Hepatocyte (in vitro differentiated cells): ENCODE measurements at regions not wholly inside any gene's neighbourhood (a gene's known extent, or its start where the extent isn't known, plus 50 kb on each side); places are given as distances from the start of the nearest gene placed in this dataset.

Experiments
- CTCF ChIP-seq: fragments of 200-600 bp; sonication (generic); IDR thresholded peaks from 2 replicates; pipeline ENCODE4 v1.5.1; 2016; ENCODE audit warnings: antibody characterized with exemption, mild to moderate bottlenecking; ENCODE audit not compliant: poor library complexity
- EZH2 ChIP-seq: fragments of 200-600 bp; sonication (generic); IDR thresholded peaks from 2 replicates; pipeline ENCODE4 v1.6.1; 2016; ENCODE audit warnings: antibody characterized with exemption, mild to moderate bottlenecking, borderline replicate concordance
- EZH2phosphoT487 ChIP-seq: fragments of 200-600 bp; sonication (generic); IDR thresholded peaks from one replicate; pipeline ENCODE4 v1.6.1; 2018; ENCODE audit warnings: antibody characterized with exemption, mild to moderate bottlenecking, low read depth, moderate library complexity; ENCODE audit not compliant: unreplicated experiment, severe bottlenecking

- TF ChIP-seq CTCF (no peak), EZH2phosphoT487 (no peak), EZH2 (no peak)
Measured at GRCh38 chr2:49262801-49263560, 108.7 kb upstream of the FSHR start.
